ENCODE measurements at regions not wholly inside any gene's neighbourhood (a gene's known extent, or its start where the extent isn't known, plus 50 kb on each side); places are given as distances from the start of the nearest gene placed in this dataset.

GRCh38 chr17:73694491-73694890 lies 50.2 kb upstream of the SDK2 start:
- DNase-seq: no peak

DNA sequence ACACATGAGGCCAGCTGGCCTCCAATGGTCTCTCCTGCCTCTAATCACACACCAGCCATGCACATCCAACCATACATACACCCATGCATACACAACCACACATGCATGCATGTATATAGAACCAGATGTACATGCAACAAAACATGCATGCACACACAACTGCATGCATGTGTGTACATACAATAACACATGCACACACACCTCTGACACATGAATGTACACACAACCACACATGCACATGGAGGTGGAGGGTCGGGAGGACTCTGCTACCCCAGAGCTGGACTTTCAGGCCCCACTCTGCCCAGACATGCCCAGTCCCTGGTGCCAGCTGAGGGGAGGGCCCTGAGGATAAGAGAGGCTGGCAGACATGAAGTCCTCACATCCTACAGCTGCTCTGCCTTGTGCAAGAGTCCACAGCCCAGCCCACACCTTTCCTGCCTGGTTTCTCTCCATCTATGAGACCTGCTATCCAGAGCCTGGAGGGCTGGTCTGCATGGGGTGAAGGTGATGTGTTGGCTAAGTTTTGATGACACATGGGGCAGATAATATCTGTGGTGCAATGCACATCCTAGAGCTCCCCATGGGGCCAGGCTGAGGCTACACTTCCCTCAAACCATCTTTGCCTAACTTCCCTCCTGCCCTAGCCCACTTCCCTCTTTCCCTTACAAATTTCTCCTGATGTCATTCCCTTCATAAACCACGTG lies 50.9 kb upstream of the SDK2 start:
- DNase-seq: no peak

- DNase-seq: no peak
Observed at GRCh38 chr17:73696251-73696650, 52.0 kb upstream of the SDK2 start.

GRCh38 chr17:73697872-73698271 lies 53.6 kb upstream of the SDK2 start:
- DNase-seq: no peak

GRCh38 chr17:73698966-73699365 lies 54.7 kb upstream of the SDK2 start:
- DNase-seq: no peak

GRCh38 chr17:73701701-73702100 lies 57.5 kb upstream of the SDK2 start:
- no peak for DNase-seq

GRCh38 chr17:73703192-73703591 lies 58.9 kb upstream of the SDK2 start:
- no peak for DNase-seq

DNA sequence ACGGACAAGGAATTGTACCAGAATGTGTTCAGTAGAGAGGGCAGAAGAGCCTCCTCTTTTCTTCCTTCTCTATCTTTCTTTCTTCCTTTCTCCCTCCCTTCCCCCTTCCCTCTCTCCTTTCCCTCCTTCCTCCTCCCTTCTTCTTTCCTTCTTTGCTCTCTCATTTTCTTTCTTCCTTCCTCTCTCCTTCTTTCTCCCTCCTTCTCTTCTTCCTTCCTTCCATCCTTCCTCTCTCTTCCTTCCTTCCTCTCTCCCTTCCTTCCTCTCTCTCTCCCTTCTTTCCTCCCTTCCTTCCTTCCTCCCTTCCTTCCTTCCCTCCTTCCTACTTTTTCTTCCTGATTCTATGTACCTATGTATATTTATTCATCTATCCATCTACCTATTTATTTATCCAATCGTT lies 59.7 kb upstream of the SDK2 start:
- DNase-seq: no peak

GRCh38 chr17:73705594-73705993 lies 61.3 kb upstream of the SDK2 start:
- DNase-seq: no peak

GRCh38 chr17:73706428-73706827 lies 62.2 kb upstream of the SDK2 start:
- DNase-seq: no peak

DNA sequence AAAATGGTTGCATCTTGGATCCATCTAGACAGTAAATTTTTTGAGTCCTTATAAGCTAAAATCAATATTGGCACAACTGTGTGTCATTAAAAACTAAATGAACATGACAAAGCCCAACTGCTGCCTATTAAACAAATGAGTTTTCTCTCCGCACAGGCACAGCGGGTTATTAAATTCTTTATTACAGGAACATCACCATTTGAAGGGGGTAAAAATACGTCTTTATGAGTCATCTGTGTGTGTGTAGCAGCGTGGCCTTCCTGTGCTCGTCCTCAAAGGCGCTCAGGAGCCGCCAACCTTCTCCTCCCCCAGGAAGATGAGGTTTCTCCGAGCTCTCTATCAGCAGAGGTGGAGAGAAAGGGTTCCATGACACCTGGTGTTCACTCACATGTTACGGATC lies 62.6 kb upstream of the SDK2 start:
- no peak for DNase-seq

DNA sequence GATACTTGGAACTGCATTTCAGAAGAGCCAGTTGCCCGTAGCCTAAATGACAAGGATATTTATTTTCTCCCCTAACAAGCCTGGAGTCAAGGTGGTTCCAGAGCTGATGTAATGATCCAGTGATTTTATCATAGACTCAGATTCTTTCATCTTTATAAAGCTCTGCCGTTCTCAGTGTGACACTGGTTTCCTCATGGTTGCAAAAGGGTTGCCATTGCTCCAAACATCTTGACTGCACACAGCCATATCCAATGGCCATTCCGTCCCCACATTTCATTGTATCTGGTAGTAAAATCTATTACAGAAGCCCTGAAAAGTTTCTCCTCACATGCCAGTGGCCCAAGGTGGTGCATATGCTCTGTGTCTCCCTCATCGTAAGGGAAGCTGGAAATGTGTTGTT lies 63.1 kb upstream of the SDK2 start:
- no peak for DNase-seq

DNA sequence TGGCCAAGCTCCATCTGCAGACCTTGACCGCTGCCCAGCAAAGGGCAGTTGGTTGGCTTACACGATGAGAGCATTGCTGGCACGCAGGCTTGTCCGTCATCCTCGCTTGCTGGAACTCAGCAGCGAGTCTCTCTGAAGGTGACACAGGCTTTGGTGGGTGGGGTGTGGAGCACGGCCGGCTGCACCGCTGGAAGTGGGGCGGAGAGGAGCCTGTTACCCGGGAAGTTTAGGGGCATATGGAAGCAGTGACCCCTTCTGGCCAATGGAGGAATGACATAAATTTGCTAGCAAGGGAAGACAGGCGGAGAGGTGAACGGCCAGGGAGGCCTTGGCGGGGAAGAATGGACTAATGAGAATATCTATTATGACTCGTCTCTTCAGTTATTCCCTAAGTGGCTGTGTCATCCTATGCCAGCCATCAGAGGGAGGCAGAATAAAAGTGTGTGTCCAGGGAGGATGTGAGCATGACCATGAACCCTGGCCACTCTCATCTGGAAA lies 65.9 kb upstream of the SDK2 start:
- peak; percentile 49 to 64 for DNase-seq

DNA sequence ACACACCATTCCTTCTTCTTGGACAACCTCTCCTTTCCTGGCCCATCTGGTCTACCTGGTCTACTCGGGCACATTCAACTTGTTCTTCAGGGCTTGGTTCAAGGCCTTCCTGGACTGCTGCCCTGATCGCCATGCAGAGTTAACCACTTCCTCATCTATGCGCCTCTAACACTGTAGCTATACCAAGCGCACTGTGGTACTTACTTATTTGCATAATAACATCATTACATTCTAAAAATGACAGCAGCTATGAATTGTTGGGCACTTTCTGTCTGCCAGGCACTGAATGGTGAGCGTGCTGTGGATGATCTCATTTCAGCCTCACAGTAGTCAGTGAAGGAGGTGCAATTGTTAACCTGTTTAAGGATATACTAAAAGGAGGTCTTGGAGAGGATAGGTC lies 66.9 kb upstream of the SDK2 start:
- DNase-seq: no peak

- no peak for DNase-seq
Observed at GRCh38 chr17:73711916-73712315, 67.7 kb upstream of the SDK2 start.

GRCh38 chr17:73713136-73713535 lies 68.9 kb upstream of the SDK2 start:
- DNase-seq: no peak

GRCh38 chr17:73715769-73716168 lies 71.5 kb upstream of the SDK2 start:
- no peak for DNase-seq

DNA sequence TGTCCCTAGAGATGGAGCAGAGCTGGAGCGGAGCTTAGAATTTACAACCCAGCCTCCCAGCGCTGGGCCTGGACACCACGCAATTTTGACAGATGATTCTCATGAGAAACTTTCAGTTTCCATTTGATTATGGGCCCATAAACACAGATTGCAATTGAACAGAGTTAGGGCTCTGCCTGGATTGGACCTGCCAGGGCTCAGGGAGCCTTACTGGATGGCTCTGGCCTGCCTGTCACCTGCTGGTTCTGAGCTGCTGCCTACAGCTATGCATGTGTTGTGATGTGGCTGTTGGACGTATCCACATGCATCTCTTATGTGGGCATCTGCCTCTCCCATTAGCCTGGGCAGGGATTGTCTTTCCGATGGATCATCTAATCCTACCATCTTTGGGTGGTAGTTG lies 73.4 kb upstream of the SDK2 start:
- DNase-seq: no peak

- no peak for DNase-seq
Observed at GRCh38 chr17:73718362-73718761, 74.1 kb upstream of the SDK2 start.

- DNase-seq: no peak
Observed at GRCh38 chr17:73718912-73719311, 74.7 kb upstream of the SDK2 start.

DNA sequence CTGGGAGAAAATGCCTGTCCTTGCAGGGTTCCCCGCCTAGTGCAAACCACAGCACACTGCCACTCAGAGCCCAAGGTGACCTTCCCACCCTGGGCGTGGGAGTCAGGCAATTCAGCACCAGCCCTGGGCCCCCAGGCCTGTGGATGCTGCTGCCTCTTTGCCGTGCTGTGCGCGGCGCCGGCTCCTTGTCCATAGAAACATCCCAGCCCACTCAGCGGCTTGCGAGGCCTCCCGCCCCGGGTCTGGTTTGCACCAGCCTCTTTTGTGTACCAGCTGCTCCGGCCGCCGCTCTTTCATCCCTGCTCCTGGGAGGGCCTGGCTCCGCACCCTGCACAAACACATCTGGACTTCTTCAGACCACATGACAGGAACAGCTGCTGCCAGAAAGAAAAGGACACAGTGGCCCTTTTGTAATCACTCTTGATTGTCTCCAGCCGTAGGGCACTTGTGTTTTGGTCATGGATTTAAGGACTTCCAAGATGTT lies 75.4 kb upstream of the SDK2 start:
- DNase-seq: no peak

- DNase-seq: peak in 1 of 2 donors; percentile 18
Observed at GRCh38 chr17:73720187-73720834, 76.1 kb upstream of the SDK2 start.

GRCh38 chr17:73722165-73722564 lies 77.9 kb upstream of the SDK2 start:
- DNase-seq: peak; percentile 44 to 45

DNA sequence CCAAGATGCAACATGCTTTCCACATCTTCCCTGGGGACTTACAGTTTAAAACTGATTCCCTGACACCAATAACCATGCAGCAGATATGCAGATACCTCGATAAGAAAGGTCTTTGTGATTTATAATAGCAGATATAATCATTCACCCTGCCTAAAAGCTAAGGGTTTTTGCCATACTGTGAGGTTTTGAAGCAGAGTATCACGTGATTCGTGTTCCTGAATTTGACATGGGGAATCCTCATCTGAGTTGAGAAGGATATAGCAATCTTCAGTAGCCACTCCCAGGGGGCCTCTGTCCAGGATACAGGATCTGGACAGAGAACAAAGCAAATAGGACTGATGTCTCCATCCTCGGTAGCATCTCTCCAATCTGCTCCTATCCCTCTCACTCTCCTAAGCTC lies 79.1 kb upstream of the SDK2 start:
- no peak for DNase-seq

DNA sequence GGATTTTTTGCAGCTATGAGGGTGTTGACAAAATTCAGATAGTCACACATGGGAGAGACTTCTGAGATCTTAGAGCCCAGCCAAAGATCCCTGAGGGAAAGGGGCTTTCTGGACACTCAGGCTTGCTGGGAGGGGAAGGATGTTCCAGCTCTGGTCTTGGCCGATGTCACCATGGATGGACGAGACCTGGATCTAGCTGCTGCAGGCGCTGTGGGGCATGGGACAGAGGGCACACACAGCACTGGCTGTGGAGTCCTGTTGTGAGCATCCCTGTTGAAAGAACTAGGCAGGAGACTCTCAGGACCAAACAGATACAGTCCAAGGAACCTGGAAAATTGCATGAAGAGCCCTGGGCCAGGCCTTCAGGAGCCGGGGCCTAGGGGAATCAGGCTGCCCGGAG lies 80.1 kb upstream of the SDK2 start:
- no peak for DNase-seq
